Smooth muscle cell (in vitro differentiated cells): ENCODE measurements at regions not wholly inside any gene's neighbourhood (a gene's known extent, or its start where the extent isn't known, plus 50 kb on each side); places are given as distances from the start of the nearest gene placed in this dataset.

Source experiments
- DNase-seq: peaks from one replicate; lab custom pipeline; 2025; ENCODE audit not compliant: unreplicated experiment; lab: John Stamatoyannopoulos, UW
- H2AFZ ChIP-seq: fragments of 200-600 bp; sonication (generic); 2 replicates; pipeline ENCODE4 v1.6.0; 2016; ENCODE audit warnings: antibody characterized with exemption, low read depth, mild to moderate bottlenecking
- H3F3A ChIP-seq: fragments of 200-600 bp; sonication (generic); 2 replicates; pipeline ENCODE4 v1.6.0; 2017; ENCODE audit warnings: antibody characterized with exemption, low read depth
- H3K27ac ChIP-seq: fragments of 200-600 bp; sonication (generic); 2 replicates; pipeline ENCODE4 v1.5.1; 2016; ENCODE audit warnings: low read depth, mild to moderate bottlenecking
- H3K27me3 ChIP-seq: fragments of 200-600 bp; sonication (generic); 2 replicates; pipeline ENCODE4 v1.6.1; 2016; ENCODE audit warnings: low read depth, mild to moderate bottlenecking
- H3K36me3 ChIP-seq: fragments of 200-600 bp; sonication (generic); 2 replicates; pipeline ENCODE4 v1.5.1; 2016; ENCODE audit warnings: low read depth
- H3K4me1 ChIP-seq: fragments of 200-600 bp; sonication (generic); 2 replicates; pipeline ENCODE4 v1.5.1; 2016; ENCODE audit warnings: low read depth
- H3K4me2 ChIP-seq: fragments of 200-600 bp; sonication (generic); 2 replicates; pipeline ENCODE4 v1.6.0; 2016; ENCODE audit warnings: mild to moderate bottlenecking
- H3K4me3 ChIP-seq: fragments of 200-600 bp; sonication (generic); 2 replicates; pipeline ENCODE4 v1.5.1; 2016; ENCODE audit warnings: mild to moderate bottlenecking
- H3K79me2 ChIP-seq: fragments of 200-600 bp; sonication (generic); 2 replicates; pipeline ENCODE4 v1.6.0; 2016; ENCODE audit warnings: low read depth, mild to moderate bottlenecking
- H3K9ac ChIP-seq: fragments of 200-600 bp; sonication (generic); 2 replicates; pipeline ENCODE4 v1.6.0; 2016; ENCODE audit warnings: low read depth
- H3K9me3 ChIP-seq: fragments of 200-600 bp; sonication (generic); replicated peaks from 2 replicates; pipeline ENCODE4 v1.5.1; 2016; ENCODE audit warnings: low read depth
- H4K20me1 ChIP-seq: fragments of 200-600 bp; sonication (generic); 2 replicates; pipeline ENCODE4 v1.6.0; 2016; ENCODE audit warnings: low read depth
- CTCF ChIP-seq: fragments of 200-600 bp; sonication (generic); IDR thresholded peaks from 2 replicates; pipeline ENCODE4 v1.5.1; 2017; ENCODE audit warnings: borderline replicate concordance, mild to moderate bottlenecking, antibody characterized with exemption; ENCODE audit not compliant: insufficient read depth, poor library complexity, severe bottlenecking
- WGBS: methylation state at CpG from one replicate; pipeline ENCODE4 v1.1.7; 2016; ENCODE audit warnings: low lambda C conversion rate; 5-methylcytosine and 5-hydroxymethylcytosine counted together

- no peaks in the 10 kb centered on the region for H3K79me2 ChIP-seq
- no peaks in the 10 kb centered on the region for H3K27me3 ChIP-seq
- WGBS, result 96% methylated on average over 1 of the region's 1 CpG
- no peak overlapping the region for H3K9ac ChIP-seq
- H4K20me1 ChIP-seq, result no peaks in the 10 kb centered on the region
- H3K4me1 ChIP-seq, result no peaks in the 10 kb centered on the region
- no peaks in the 10 kb centered on the region for H3K9me3 ChIP-seq
- no peak for DNase-seq
- no peak overlapping the region for H3K4me3 ChIP-seq
- H3K36me3 ChIP-seq, result no peaks in the 10 kb centered on the region
- H2AFZ ChIP-seq, result no peak overlapping the region
- H3F3A ChIP-seq, result no peaks in the 10 kb centered on the region
- no peak overlapping the region for H3K27ac ChIP-seq
- TF ChIP-seq CTCF, result no peak
- no peak overlapping the region for H3K4me2 ChIP-seq
These were observed 459.4 kb downstream of the FGF9 start for GRCh38 chr13:22130254-22130653.

GRCh38 chr13:22134261-22134660, 463.4 kb downstream of the FGF9 start:
- 95% methylated on average over 4 of the region's 4 CpGs for WGBS
- Histone ChIP-seq H3K9me3 (no peaks in the 10 kb centered on the region), H3K79me2 (no peaks in the 10 kb centered on the region), H3K4me3 (no peak overlapping the region), H3K36me3 (no peaks in the 10 kb centered on the region), H3K9ac (no peak overlapping the region), H3K4me2 (no peak overlapping the region), H3K27ac (no peak overlapping the region), H4K20me1 (no peaks in the 10 kb centered on the region), H3K27me3 (no peaks in the 10 kb centered on the region), H3F3A (no peaks in the 10 kb centered on the region), H3K4me1 (no peaks in the 10 kb centered on the region), H2AFZ (no peak overlapping the region)
- DNase-seq, result no peak
- TF ChIP-seq CTCF, result no peak

GRCh38 chr13:22135446-22135845, 464.6 kb downstream of the FGF9 start:
- Histone ChIP-seq H3K27me3 (no peaks in the 10 kb centered on the region), H3K4me1 (no peaks in the 10 kb centered on the region), H3K79me2 (no peaks in the 10 kb centered on the region), H3F3A (no peaks in the 10 kb centered on the region), H3K27ac (no peak overlapping the region), H3K4me2 (no peak overlapping the region), H3K4me3 (no peak overlapping the region), H2AFZ (no peak overlapping the region), H3K9me3 (no peaks in the 10 kb centered on the region), H3K9ac (no peak overlapping the region), H3K36me3 (no peaks in the 10 kb centered on the region), H4K20me1 (no peaks in the 10 kb centered on the region)
- no peak for TF ChIP-seq CTCF
- 51% methylated on average over 6 of the region's 6 CpGs for WGBS
- no peak for DNase-seq

GRCh38 chr13:22137361-22138050, 466.6 kb downstream of the FGF9 start:
- H3K36me3 ChIP-seq, result no peaks in the 10 kb centered on the region
- H3K79me2 ChIP-seq, result no peaks in the 10 kb centered on the region
- H4K20me1 ChIP-seq, result no peaks in the 10 kb centered on the region
- no peak overlapping the region for H3K9ac ChIP-seq
- H3K4me1 ChIP-seq, result no peaks in the 10 kb centered on the region
- DNase-seq, result no peak
- no peak overlapping the region for H3K4me3 ChIP-seq
- H3K4me2 ChIP-seq, result no peak overlapping the region
- WGBS, result 90% methylated on average over 4 of the region's 4 CpGs
- no peaks in the 10 kb centered on the region for H3F3A ChIP-seq
- no peak overlapping the region for H3K27ac ChIP-seq
- no peak for TF ChIP-seq CTCF
- no peaks in the 10 kb centered on the region for H3K27me3 ChIP-seq
- H2AFZ ChIP-seq, result no peak overlapping the region
- H3K9me3 ChIP-seq, result no peaks in the 10 kb centered on the region
